ENCODE measurements at regions not wholly inside any gene's neighbourhood (a gene's known extent, or its start where the extent isn't known, plus 50 kb on each side); places are given as distances from the start of the nearest gene placed in this dataset.
"Not testable (repeated sequence)": the region's sequence is repeated elsewhere in the genome, so short reads cannot be mapped to it uniquely, and the experiment has no call there.

DNA sequence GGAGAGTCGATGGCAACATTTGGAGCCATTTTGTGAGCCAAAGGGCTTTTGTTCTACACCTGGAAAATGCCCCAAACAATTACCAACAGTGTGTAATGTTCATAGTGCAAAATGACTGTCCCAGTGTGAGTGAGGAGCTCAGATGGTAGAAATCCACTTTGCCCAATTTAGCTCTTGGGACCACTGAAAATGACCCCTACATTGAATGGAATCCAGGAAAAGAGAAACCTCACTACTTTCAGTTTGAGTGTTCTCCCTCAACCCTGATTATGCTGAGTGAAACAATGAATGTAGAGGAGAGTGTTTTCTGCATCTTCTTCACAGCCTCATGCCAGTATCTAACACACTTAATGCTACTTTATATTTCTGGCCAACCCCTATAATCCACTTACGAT lies 84.9 kb upstream of the NRN1 start:
- no peak for DNase-seq

- DNase-seq, result no peak
Measured at GRCh38 chr6:6090861-6091607, 84.3 kb upstream of the NRN1 start.

DNA sequence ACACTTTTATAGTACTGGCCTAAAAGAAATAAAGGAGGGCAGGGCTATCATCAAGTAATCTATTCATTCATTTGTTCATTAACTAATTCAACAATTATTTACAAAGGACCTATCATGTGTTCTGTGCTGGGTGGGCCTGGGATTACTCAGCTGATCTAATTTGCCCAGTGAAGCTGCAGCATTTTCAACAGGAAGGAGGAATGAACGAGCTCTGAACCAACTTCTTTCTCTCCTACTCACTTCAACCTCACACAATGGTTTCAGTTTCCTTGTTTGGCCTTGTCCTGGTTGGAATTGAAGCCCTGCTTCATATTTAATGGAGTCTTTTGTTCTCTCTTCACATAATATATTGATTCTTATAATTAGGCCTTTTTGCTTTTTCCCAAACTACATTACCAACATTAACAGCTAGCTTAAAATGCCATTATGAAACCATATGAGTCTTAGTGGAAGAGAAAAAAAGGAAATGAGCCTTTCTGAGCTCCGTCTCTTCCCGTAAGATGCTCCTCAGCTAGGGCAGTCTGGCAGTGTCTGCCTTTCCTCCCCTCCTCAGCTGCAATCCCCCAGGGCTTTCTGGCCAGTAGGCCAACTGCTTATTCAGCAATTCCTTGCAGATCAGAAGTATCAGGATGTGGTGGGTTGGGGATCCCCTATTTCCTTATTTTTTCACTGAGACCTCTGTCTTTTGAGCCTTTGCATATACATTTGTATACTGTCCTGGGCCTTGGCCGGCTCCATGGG lies 79.4 kb upstream of the NRN1 start:
- peak in 1 of 2 donors; percentile 3 for DNase-seq

DNA sequence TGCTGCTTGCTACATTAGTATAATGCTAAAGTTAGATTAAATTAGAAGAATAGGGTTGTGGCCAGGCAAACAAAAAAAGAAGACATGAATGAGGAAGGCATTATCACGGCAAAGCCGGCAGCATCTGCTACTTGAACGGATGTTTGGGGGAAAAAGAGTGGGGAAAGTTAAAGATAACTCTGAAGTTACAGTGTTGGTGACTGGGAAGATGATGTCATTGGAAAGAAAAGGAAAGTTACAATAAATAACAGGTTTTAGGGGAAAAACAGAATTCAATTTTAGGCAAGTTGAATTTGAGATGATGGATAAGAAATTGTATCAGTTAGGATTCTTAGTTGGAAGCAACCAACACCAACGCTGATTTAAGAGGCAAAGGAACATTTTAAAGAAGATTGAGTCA lies 74.2 kb upstream of the NRN1 start:
- no peak for DNase-seq

GRCh38 chr6:6074190-6074589 lies 67.5 kb upstream of the NRN1 start:
- DNase-seq, result no peak

DNA sequence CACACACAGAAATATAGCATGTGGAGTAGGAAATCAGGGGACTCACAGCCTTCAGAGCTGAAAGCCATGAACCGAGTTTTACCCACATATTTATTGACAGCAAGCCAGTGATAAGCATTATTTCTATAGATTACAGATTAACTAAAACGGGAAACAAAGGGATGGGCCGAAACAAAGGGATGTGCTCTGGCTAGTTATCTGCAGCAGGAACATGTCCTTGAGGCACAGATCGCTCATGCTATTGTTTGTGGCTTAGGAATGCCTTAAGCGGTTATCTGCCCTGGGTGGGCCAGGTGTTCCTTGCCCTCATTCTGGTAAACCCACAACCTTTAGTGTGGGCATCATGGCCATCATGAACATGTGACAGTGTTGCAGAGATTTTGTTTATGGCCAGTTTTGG lies 61.4 kb upstream of the NRN1 start:
- not testable (repeated sequence) for DNase-seq

DNA sequence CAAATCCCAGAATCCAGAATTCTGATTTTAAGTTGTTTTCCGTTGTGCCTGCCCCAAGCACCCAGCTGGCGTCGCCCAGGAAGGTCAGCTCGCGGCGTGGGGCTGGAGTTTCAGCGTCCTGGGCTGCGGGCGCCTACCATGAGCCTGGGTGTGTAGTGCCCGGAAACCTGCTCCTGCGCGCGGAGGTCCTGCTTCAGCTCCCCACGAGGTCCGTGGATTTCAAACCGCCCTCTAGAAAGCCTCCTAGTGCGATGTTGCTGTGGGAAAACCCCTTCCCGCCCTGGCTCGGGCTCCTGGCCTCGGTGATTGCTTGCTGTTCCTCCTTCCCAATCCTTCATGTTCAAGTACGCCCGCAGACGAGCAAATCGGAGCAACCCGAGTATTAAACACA lies 51.3 kb upstream of the NRN1 start:
- DNase-seq, result no peak

GRCh38 chr6:6057442-6058053 lies 50.8 kb upstream of the NRN1 start:
- DNase-seq, result peak in 1 of 2 donors; percentile 58
